ENCODE measurements at regions not wholly inside any gene's neighbourhood (a gene's known extent, or its start where the extent isn't known, plus 50 kb on each side); places are given as distances from the start of the nearest gene placed in this dataset.

DNA sequence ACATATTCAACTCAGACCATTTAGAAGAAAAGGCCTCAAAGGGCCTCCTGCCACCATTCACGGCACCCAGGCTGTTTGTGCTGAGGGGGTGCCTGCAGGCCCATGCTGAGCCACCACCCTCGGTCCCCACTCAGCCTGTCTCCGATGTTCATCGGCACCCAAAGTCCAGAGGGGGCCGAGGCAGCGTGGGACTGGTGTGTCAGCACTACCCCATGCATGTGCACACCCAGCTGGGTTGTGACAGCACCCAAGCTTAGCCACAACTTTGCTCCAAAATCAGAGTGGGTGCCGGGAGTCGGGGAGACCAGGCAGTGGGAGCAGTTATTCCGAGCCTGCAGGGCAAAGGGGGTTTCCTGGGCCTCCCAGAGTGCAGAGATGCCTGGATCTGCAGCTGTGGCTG, 508.5 kb upstream of the ZNF717 start:
- H3K9me3 ChIP-seq (ENCODE audit: control insufficient read depth in 2 of 3, insufficient read depth in 1 of 3, low read length in 3 of 3), result no peaks in the 10 kb centered on the region
- no peaks in the 10 kb centered on the region for H3K4me1 ChIP-seq (ENCODE audit: control insufficient read depth in 2 of 3, insufficient read depth in 2 of 3, low read depth in 1 of 3, low read length in 3 of 3)
- intact Hi-C loops (cut with DNase I), result no loop called here
- H3K27me3 ChIP-seq (ENCODE audit: control insufficient read depth, insufficient read depth, low read length), result no peaks in the 10 kb centered on the region
- H3K4me3 ChIP-seq (ENCODE audit: low read length in 3 of 3), result no peak overlapping the region
- DNase-seq (peak in 1 of 5 donors; percentile 41), FAIRE-seq (no peak)
- H3K36me3 ChIP-seq (ENCODE audit: control insufficient read depth in 2 of 3, insufficient read depth in 3 of 3, low read length in 3 of 3), result no peaks in the 10 kb centered on the region
- H3K9ac ChIP-seq (ENCODE audit: low read length in 3 of 3), result no peak overlapping the region
- TF ChIP-seq, protein P1, sequence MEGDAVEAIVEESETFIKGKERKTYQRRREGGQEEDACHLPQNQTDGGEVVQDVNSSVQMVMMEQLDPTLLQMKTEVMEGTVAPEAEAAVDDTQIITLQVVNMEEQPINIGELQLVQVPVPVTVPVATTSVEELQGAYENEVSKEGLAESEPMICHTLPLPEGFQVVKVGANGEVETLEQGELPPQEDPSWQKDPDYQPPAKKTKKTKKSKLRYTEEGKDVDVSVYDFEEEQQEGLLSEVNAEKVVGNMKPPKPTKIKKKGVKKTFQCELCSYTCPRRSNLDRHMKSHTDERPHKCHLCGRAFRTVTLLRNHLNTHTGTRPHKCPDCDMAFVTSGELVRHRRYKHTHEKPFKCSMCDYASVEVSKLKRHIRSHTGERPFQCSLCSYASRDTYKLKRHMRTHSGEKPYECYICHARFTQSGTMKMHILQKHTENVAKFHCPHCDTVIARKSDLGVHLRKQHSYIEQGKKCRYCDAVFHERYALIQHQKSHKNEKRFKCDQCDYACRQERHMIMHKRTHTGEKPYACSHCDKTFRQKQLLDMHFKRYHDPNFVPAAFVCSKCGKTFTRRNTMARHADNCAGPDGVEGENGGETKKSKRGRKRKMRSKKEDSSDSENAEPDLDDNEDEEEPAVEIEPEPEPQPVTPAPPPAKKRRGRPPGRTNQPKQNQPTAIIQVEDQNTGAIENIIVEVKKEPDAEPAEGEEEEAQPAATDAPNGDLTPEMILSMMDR (IDR thresholded peaks at IDR 0.05; ENCODE audit: borderline replicate concordance, extremely low read depth, insufficient read depth), result no peak
- no peak overlapping the region for H3K27ac ChIP-seq (ENCODE audit: low read depth in 2 of 2, low read length in 2 of 2)

GRCh38 chr3:76300746-76301145, 515.4 kb upstream of the ZNF717 start:
- H3K4me3 ChIP-seq (ENCODE audit: low read length in 3 of 3), result no peak overlapping the region
- TF ChIP-seq, protein P1 (IDR thresholded peaks at IDR 0.05; ENCODE audit: borderline replicate concordance, extremely low read depth, insufficient read depth), result no peak
- no peaks in the 10 kb centered on the region for H3K36me3 ChIP-seq (ENCODE audit: control insufficient read depth in 2 of 3, insufficient read depth in 3 of 3, low read length in 3 of 3)
- FAIRE-seq (no peak), DNase-seq (no peak)
- intact Hi-C loops (cut with DNase I), result no loop called here
- H3K4me1 ChIP-seq (ENCODE audit: control insufficient read depth in 2 of 3, insufficient read depth in 2 of 3, low read depth in 1 of 3, low read length in 3 of 3), result no peaks in the 10 kb centered on the region
- no peaks in the 10 kb centered on the region for H3K9me3 ChIP-seq (ENCODE audit: control insufficient read depth in 2 of 3, insufficient read depth in 1 of 3, low read length in 3 of 3)
- no peaks in the 10 kb centered on the region for H3K27me3 ChIP-seq (ENCODE audit: control insufficient read depth, insufficient read depth, low read length)
- no peak overlapping the region for H3K27ac ChIP-seq (ENCODE audit: low read depth in 2 of 2, low read length in 2 of 2)
- no peak overlapping the region for H3K9ac ChIP-seq (ENCODE audit: low read length in 3 of 3)

DNA sequence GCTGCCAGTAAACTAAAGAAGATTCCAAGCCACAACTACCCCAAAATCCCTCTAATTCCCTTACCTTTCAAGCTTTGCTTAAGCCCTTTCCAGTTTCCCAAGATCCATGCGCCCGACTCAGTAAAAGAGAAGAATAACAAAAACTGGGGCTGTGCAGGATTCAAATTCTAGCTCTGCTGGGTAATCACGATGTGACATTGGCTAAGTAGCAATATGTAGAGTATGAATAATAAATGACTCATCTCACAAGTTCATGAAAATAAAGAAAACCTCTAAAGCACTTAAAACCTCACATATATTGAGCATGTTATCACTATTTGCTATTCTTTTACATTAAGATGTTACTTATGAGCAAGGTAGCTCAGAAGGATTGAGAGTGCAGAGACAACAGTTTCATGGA, 522.2 kb upstream of the ZNF717 start:
- FAIRE-seq (no peak), DNase-seq (no peak)
- Histone ChIP-seq H3K9ac (ENCODE audit: low read length in 3 of 3) (no peak overlapping the region), H3K36me3 (ENCODE audit: control insufficient read depth in 2 of 3, insufficient read depth in 3 of 3, low read length in 3 of 3) (no peaks in the 10 kb centered on the region), H3K4me3 (ENCODE audit: low read length in 3 of 3) (no peak overlapping the region), H3K27me3 (ENCODE audit: control insufficient read depth, insufficient read depth, low read length) (no peaks in the 10 kb centered on the region), H3K9me3 (ENCODE audit: control insufficient read depth in 2 of 3, insufficient read depth in 1 of 3, low read length in 3 of 3) (no peaks in the 10 kb centered on the region), H3K27ac (ENCODE audit: low read depth in 2 of 2, low read length in 2 of 2) (no peak overlapping the region), H3K4me1 (ENCODE audit: control insufficient read depth in 2 of 3, insufficient read depth in 2 of 3, low read depth in 1 of 3, low read length in 3 of 3) (no peaks in the 10 kb centered on the region)
- intact Hi-C loops (cut with DNase I), result no loop called here
- TF ChIP-seq, protein P1 (IDR thresholded peaks at IDR 0.05; ENCODE audit: borderline replicate concordance, extremely low read depth, insufficient read depth), result no peak

DNA sequence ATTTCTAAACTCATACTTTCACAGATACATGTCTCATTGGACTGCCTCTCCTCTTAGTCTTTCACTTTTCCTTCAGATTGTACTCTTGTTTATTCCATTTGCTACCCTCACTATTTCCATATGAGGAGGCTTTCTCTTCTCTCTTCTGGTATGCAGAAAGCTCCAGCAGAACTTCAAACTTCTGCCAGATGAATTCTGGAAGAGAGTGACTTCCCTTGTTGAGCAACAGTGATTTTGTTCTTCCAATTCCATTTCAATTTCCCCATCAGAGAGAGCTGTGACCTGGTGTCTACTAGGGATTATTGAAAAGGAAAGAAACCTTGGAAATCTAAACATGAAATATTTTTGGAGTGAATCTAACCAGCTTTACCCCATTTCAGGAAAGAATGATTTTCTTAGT, 523.2 kb upstream of the ZNF717 start:
- Histone ChIP-seq H3K36me3 (ENCODE audit: control insufficient read depth in 2 of 3, insufficient read depth in 3 of 3, low read length in 3 of 3) (no peaks in the 10 kb centered on the region), H3K9me3 (ENCODE audit: control insufficient read depth in 2 of 3, insufficient read depth in 1 of 3, low read length in 3 of 3) (no peaks in the 10 kb centered on the region), H3K27me3 (ENCODE audit: control insufficient read depth, insufficient read depth, low read length) (no peaks in the 10 kb centered on the region), H3K4me3 (ENCODE audit: low read length in 3 of 3) (no peak overlapping the region), H3K27ac (ENCODE audit: low read depth in 2 of 2, low read length in 2 of 2) (no peak overlapping the region), H3K9ac (ENCODE audit: low read length in 3 of 3) (no peak overlapping the region), H3K4me1 (ENCODE audit: control insufficient read depth in 2 of 3, insufficient read depth in 2 of 3, low read depth in 1 of 3, low read length in 3 of 3) (no peaks in the 10 kb centered on the region)
- no peak for FAIRE-seq
- no peak for DNase-seq
- intact Hi-C loops (cut with DNase I), result no loop called here
- TF ChIP-seq, protein P1 (IDR thresholded peaks at IDR 0.05; ENCODE audit: borderline replicate concordance, extremely low read depth, insufficient read depth), result no peak
